ENCODE measurements at regions not wholly inside any gene's neighbourhood (a gene's known extent, or its start where the extent isn't known, plus 50 kb on each side); places are given as distances from the start of the nearest gene placed in this dataset.

- H3K4me1 ChIP-seq (ENCODE audit: control insufficient read depth, extremely low read depth, insufficient read depth, low read length): no peaks in the 10 kb centered on the region
- H3K36me3 ChIP-seq (ENCODE audit: control insufficient read depth, insufficient read depth, low read length): no peaks in the 10 kb centered on the region
- H4K20me1 ChIP-seq (ENCODE audit: control insufficient read depth, extremely low read depth, insufficient read depth, low read length): no peaks in the 10 kb centered on the region
- H3K4me2 ChIP-seq (ENCODE audit: extremely low read depth, insufficient read depth, low read length): no peak overlapping the region
- no peaks in the 10 kb centered on the region for H3K9me3 ChIP-seq (ENCODE audit: control insufficient read depth, insufficient read depth, low read depth, low read length)
- H3K9ac ChIP-seq (ENCODE audit: insufficient read depth, low read length): no peak overlapping the region
- H3K27me3 ChIP-seq (ENCODE audit: control insufficient read depth, insufficient read depth, low read length): no peaks in the 10 kb centered on the region
- no peak for TF ChIP-seq CTCF (conservative IDR thresholded peaks at IDR 0.05 in 1 of 2, IDR thresholded peaks at IDR 0.05 in 1 of 2; ENCODE audit: low read depth in 1 of 2, low read length in 2 of 2)
- TF ChIP-seq EZH2 (IDR thresholded peaks at IDR 0.05; ENCODE audit: low read length, missing control alignments): no peak
- DNase-seq (ENCODE audit: low read depth in 2 of 2): no peak
- H3K79me2 ChIP-seq (ENCODE audit: control insufficient read depth, insufficient read depth, low read length): no peaks in the 10 kb centered on the region
- no peak overlapping the region for H3K4me3 ChIP-seq (replicated peaks in 1 of 4; ENCODE audit: control extremely low read depth in 1 of 4, insufficient read depth in 1 of 4, low read depth in 3 of 4, low read length in 4 of 4)
- H2AFZ ChIP-seq (ENCODE audit: low read length): no peak overlapping the region
- no peak overlapping the region for H3K27ac ChIP-seq (ENCODE audit: insufficient read depth, low read length)
These were observed 182.3 kb downstream of the MZT1 start for GRCh38 chr13:72545030-72545719.

- TF ChIP-seq CTCF (conservative IDR thresholded peaks at IDR 0.05 in 1 of 2, IDR thresholded peaks at IDR 0.05 in 1 of 2; ENCODE audit: low read depth in 1 of 2, low read length in 2 of 2) (no peak), EZH2 (IDR thresholded peaks at IDR 0.05; ENCODE audit: low read length, missing control alignments) (no peak)
- DNase-seq (ENCODE audit: low read depth in 2 of 2): no peak
- Histone ChIP-seq H3K79me2 (ENCODE audit: control insufficient read depth, insufficient read depth, low read length) (no peaks in the 10 kb centered on the region), H3K9me3 (ENCODE audit: control insufficient read depth, insufficient read depth, low read depth, low read length) (no peaks in the 10 kb centered on the region), H3K4me1 (ENCODE audit: control insufficient read depth, extremely low read depth, insufficient read depth, low read length) (no peaks in the 10 kb centered on the region), H3K4me2 (ENCODE audit: extremely low read depth, insufficient read depth, low read length) (no peak overlapping the region), H3K4me3 (replicated peaks in 1 of 4; ENCODE audit: control extremely low read depth in 1 of 4, insufficient read depth in 1 of 4, low read depth in 3 of 4, low read length in 4 of 4) (no peak overlapping the region), H2AFZ (ENCODE audit: low read length) (no peak overlapping the region), H3K27ac (ENCODE audit: insufficient read depth, low read length) (no peak overlapping the region), H4K20me1 (ENCODE audit: control insufficient read depth, extremely low read depth, insufficient read depth, low read length) (no peaks in the 10 kb centered on the region), H3K9ac (ENCODE audit: insufficient read depth, low read length) (no peak overlapping the region), H3K36me3 (ENCODE audit: control insufficient read depth, insufficient read depth, low read length) (no peaks in the 10 kb centered on the region), H3K27me3 (ENCODE audit: control insufficient read depth, insufficient read depth, low read length) (no peaks in the 10 kb centered on the region)
These were observed 183.4 kb downstream of the MZT1 start for GRCh38 chr13:72544042-72544441.

GRCh38 chr13:72542241-72542640, 185.2 kb downstream of the MZT1 start:
- no peaks in the 10 kb centered on the region for H3K36me3 ChIP-seq (ENCODE audit: control insufficient read depth, insufficient read depth, low read length)
- no peak overlapping the region for H3K27ac ChIP-seq (ENCODE audit: insufficient read depth, low read length)
- no peak overlapping the region for H3K4me2 ChIP-seq (ENCODE audit: extremely low read depth, insufficient read depth, low read length)
- H3K4me1 ChIP-seq (ENCODE audit: control insufficient read depth, extremely low read depth, insufficient read depth, low read length): no peaks in the 10 kb centered on the region
- no peaks in the 10 kb centered on the region for H3K27me3 ChIP-seq (ENCODE audit: control insufficient read depth, insufficient read depth, low read length)
- no peak overlapping the region for H2AFZ ChIP-seq (ENCODE audit: low read length)
- H4K20me1 ChIP-seq (ENCODE audit: control insufficient read depth, extremely low read depth, insufficient read depth, low read length): no peaks in the 10 kb centered on the region
- TF ChIP-seq CTCF (conservative IDR thresholded peaks at IDR 0.05 in 1 of 2, IDR thresholded peaks at IDR 0.05 in 1 of 2; ENCODE audit: low read depth in 1 of 2, low read length in 2 of 2) (no peak), EZH2 (IDR thresholded peaks at IDR 0.05; ENCODE audit: low read length, missing control alignments) (no peak)
- H3K79me2 ChIP-seq (ENCODE audit: control insufficient read depth, insufficient read depth, low read length): no peaks in the 10 kb centered on the region
- no peak overlapping the region for H3K9ac ChIP-seq (ENCODE audit: insufficient read depth, low read length)
- no peak overlapping the region for H3K4me3 ChIP-seq (replicated peaks in 1 of 4; ENCODE audit: control extremely low read depth in 1 of 4, insufficient read depth in 1 of 4, low read depth in 3 of 4, low read length in 4 of 4)
- no peaks in the 10 kb centered on the region for H3K9me3 ChIP-seq (ENCODE audit: control insufficient read depth, insufficient read depth, low read depth, low read length)
- DNase-seq (ENCODE audit: low read depth in 2 of 2): no peak

Data from fibroblast of lung (primary cell).